Pancreas (tissue), 10 donors: ENCODE measurements at regions not wholly inside any gene's neighbourhood (a gene's known extent, or its start where the extent isn't known, plus 50 kb on each side); places are given as distances from the start of the nearest gene placed in this dataset.

Experiments used
- ATAC-seq, 4 donors: fragments of 200-7000 bp; cut with Tn5 transposase; one replicate each; pipeline versions ENCODE4 v1.8.0 to v1.9.1; 2020; ENCODE audit warnings: mild to moderate bottlenecking in 4 of 4, moderate library complexity in 4 of 4
- DNase-seq, 6 donors: peaks; one replicate each; pipeline ENCODE4 v3.0.0-alpha.2; 2020
- FAIRE-seq: peaks from 2 replicates; lab custom pipeline; 2012; peaks lifted over from hg19 to GRCh38; lab: Jason Lieb, UNC
- H3K27ac ChIP-seq, 4 donors: fragments of 200-600 bp; sonication (generic); 1 replicate in 3 of 4; 2 replicates in 1 of 4; pipeline versions ENCODE4 v1.5.0 to v1.8.0; 2020
- H3K27me3 ChIP-seq, 4 donors: fragments of 200-600 bp; one replicate each; pipeline ENCODE4 v1.8.0; 2021
- H3K36me3 ChIP-seq, 3 donors: fragments of 200-600 bp; sonication (generic) in 1 of 3; one replicate each; pipeline versions ENCODE4 v1.5.0 to v1.8.0; 2020 to 2021
- H3K4me1 ChIP-seq, 3 donors: fragments of 200-600 bp; one replicate each; pipeline ENCODE4 v1.8.0; 2021
- H3K4me3 ChIP-seq, 4 donors: fragments of 200-600 bp; sonication (generic) in 2 of 4; one replicate each; pipeline versions ENCODE4 v1.5.0 to v1.8.0; 2020 to 2021
- H3K9me3 ChIP-seq, 4 donors: fragments of 200-600 bp; one replicate each; pipeline ENCODE4 v1.8.0; 2021
- WGBS, 2 donors: extraction: QIAGEN DNeasy Blood & Tissue Kit; methylation state at CpG; one replicate each; pipeline ENCODE4 v1.1.7; 2013; 5-methylcytosine and 5-hydroxymethylcytosine counted together
- intact Hi-C, 3 donors: fragments of 100-400 bp; cut with DNase I; formaldehyde crosslinking; loops; one replicate each; pipeline versions ENCODE4 v1.11.1 to v1.14.2; 2022
- TF ChIP-seq, protein P1 (sequence below), 4 donors: fragments of 200-600 bp; sonication (generic) in 3 of 4; IDR thresholded peaks; one replicate each; pipeline versions ENCODE4 v1.5.0 to v1.8.0; 2021; ENCODE audit warnings: antibody characterized with exemption in 4 of 4
- donor health status: healthy with polysubstance abuse.
- donor health status: DM: no; HTN: no; CAD: no; lungs with moderate emphysema.
- donor health status: DM: no; HTN: no; CAD: no.
- donor health status: control.
- donor health status: control.
- donor health status: Bipolar disorder and iron deficiency.
- donor health status: DM: yes; HTN: yes; CAD: no.
- donor health status: DM: no; HTN: no; CAD: no.
- donor health status: DM: no; HTN: no; CAD: no.
- donor health status: DM: yes; HTN: yes; CAD: no.

DNA sequence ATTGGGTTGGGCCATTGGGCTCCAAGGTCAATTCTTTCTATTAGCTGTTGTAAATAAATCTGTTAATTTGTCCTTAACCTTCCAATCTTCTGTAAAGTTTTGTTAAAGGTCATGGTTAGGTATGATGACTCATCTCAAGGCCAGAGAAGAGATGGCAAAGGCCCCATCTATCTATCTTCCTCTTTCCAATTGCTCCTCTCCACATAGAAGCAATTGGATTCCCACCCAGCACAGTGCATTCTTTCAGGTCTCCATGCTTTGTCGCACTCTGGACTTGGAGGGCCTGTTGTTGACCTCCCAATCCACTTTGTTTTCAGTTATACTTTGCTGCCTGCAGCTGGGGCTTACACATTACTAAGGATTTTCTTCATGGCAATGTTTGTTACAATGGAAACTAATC is 118.5 kb downstream of the MFAP3L start:
- Histone ChIP-seq H3K27ac (no peak overlapping the region), H3K4me3 (no peak overlapping the region), H3K4me1 (no peaks in the 10 kb centered on the region), H3K36me3 (no peaks in the 10 kb centered on the region), H3K27me3 (no peaks in the 10 kb centered on the region), H3K9me3 (no peaks in the 10 kb centered on the region)
- ATAC-seq = no peak
- WGBS, 2 donors = 94 to 100% methylated on average over 1 of the region's 1 CpG
- TF ChIP-seq, protein P1, sequence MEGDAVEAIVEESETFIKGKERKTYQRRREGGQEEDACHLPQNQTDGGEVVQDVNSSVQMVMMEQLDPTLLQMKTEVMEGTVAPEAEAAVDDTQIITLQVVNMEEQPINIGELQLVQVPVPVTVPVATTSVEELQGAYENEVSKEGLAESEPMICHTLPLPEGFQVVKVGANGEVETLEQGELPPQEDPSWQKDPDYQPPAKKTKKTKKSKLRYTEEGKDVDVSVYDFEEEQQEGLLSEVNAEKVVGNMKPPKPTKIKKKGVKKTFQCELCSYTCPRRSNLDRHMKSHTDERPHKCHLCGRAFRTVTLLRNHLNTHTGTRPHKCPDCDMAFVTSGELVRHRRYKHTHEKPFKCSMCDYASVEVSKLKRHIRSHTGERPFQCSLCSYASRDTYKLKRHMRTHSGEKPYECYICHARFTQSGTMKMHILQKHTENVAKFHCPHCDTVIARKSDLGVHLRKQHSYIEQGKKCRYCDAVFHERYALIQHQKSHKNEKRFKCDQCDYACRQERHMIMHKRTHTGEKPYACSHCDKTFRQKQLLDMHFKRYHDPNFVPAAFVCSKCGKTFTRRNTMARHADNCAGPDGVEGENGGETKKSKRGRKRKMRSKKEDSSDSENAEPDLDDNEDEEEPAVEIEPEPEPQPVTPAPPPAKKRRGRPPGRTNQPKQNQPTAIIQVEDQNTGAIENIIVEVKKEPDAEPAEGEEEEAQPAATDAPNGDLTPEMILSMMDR (IDR thresholded peaks at IDR 0.05) = no peak
- no peak for DNase-seq
- intact Hi-C loops = no loop called here
- FAIRE-seq = no peak

DNA sequence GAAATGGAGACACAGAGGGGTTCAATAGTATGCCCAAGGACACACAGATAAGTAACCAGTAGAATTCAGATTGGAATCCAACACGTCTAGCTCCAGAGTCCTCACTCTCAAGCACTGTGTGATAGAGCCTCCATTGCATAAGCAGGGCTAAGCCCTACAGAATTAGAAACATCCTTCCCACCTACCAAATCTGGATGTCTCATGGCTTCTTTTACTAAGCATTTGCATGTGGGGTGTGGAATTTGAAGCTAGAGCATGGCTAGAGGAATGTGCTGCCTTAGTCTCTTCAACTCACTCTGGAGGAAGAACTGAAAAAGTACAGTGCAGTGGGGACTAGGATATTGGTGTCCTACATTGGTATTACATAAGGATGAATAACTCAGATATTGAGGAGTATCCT is 119.4 kb downstream of the MFAP3L start:
- TF ChIP-seq, protein P1 (IDR thresholded peaks at IDR 0.05) = no peak
- FAIRE-seq = no peak
- DNase-seq = no peak

DNA sequence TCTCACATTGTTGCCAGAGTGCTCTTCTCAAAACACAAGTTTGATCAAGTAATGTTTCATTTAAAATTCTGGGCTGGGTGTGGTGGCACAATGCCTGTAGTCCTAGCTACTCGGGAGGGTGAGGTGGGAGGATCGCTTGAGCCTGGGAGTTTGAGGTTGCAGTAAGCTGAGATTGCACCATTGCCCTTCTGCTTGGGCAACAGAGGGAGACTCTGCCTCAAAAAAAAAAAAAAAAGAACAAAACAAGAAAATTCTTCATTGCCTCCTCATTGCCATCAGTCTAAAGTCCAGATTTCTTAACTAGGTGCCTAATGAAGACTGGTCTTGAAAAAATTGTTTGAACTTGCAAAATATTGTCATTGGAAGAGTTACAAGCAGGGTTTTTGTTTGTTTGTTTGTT is 120.1 kb downstream of the MFAP3L start:
- Histone ChIP-seq H3K4me1 (no peaks in the 10 kb centered on the region), H3K27ac (no peak overlapping the region), H3K36me3 (no peaks in the 10 kb centered on the region), H3K27me3 (no peaks in the 10 kb centered on the region), H3K4me3 (no peak overlapping the region), H3K9me3 (no peaks in the 10 kb centered on the region)
- ATAC-seq = no peak
- 81 to 82% methylated on average over 2 of the region's 2 CpGs for WGBS, 2 donors
- no peak for FAIRE-seq
- intact Hi-C loops = no loop called here
- TF ChIP-seq, protein P1 (IDR thresholded peaks at IDR 0.05) = no peak
- DNase-seq = no peak

More for the DNA sequence above, 119.4 kb downstream of the MFAP3L start:
- H3K9me3 ChIP-seq = no peaks in the 10 kb centered on the region
- H3K4me1 ChIP-seq = no peaks in the 10 kb centered on the region
- WGBS, 2 donors = 35 to 43% methylated on average over 1 of the region's 1 CpG
- H3K27ac ChIP-seq = no peak overlapping the region
- intact Hi-C loops = no loop called here
- H3K27me3 ChIP-seq = no peaks in the 10 kb centered on the region
- H3K4me3 ChIP-seq = no peak overlapping the region
- no peak for ATAC-seq
- no peaks in the 10 kb centered on the region for H3K36me3 ChIP-seq

DNA sequence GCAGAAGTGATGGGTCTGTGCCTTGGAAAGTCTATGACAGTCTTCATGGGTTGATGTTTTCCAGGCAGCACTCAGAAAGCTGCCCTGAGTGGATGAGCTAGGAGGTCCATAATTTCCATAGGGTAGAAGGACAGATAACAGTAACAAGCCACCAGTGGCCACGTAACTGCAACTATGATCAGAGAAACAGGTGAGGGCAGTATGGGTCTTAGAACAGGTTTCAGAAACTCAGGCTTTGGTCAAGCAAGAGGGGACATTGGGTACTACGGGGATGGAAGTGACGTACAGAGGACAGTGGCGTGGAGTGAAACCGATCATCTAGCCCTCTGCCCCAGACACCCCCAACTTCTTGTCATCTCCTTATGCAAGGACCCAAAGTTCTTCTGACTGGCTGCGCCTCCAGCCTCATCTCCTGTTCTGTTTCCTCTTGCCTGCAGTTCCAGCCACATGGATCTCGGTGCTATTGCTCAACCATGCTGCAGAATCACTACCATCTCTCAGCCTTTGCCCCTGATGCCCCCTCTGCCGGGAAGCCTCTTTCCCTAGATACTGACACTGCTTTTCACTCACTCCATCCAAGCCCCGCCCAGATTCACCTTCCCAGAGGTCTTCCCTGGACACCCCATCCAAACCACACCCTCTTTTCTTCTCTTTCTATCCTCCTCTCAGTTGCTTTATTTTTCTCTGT is 123.4 kb downstream of the MFAP3L start:
- H3K4me3 ChIP-seq = no peak overlapping the region
- no peak for DNase-seq
- WGBS, 2 donors = 59 to 68% methylated on average over 9 of the region's 9 CpGs
- FAIRE-seq = no peak
- no peaks in the 10 kb centered on the region for H3K36me3 ChIP-seq
- no peak overlapping the region for H3K27ac ChIP-seq
- no peak for ATAC-seq
- TF ChIP-seq, protein P1 (IDR thresholded peaks at IDR 0.05) = no peak
- intact Hi-C loops = no loop called here
- no peaks in the 10 kb centered on the region for H3K4me1 ChIP-seq
- H3K9me3 ChIP-seq = no peaks in the 10 kb centered on the region
- no peaks in the 10 kb centered on the region for H3K27me3 ChIP-seq

DNA sequence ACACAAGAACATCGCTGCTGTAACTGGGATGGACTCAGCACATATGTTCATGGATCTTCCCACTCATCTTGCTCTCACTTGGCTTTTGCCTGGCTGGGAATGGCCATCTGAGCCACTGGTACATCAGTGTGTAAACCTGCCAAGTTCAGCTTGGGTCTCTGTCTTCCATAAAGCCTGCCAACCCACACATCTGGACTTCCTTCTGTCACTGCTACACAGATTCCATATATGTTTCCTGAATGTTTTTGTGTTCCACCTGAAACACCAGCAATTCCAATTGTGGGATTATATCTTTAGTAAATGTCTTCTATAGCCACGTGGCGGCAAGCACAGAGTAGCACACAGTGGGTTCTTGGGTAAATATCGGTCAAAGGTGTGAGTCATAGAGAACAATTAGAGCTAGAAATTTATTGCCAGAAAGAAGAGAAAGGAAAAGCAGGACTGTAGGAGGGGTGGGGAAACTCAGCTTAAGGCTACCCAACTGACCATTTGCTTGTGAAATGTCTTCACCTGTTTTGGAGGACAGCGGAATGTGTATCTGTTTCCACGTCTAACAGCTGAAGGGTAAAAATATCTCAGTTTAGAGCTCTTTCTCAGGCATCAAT is 125.9 kb downstream of the MFAP3L start:
- Histone ChIP-seq H3K4me1 (no peaks in the 10 kb centered on the region), H3K9me3 (no peaks in the 10 kb centered on the region), H3K27me3 (no peaks in the 10 kb centered on the region), H3K27ac (no peak overlapping the region), H3K36me3 (no peaks in the 10 kb centered on the region), H3K4me3 (no peak overlapping the region)
- no peak for DNase-seq
- intact Hi-C loops = no loop called here
- no peak for ATAC-seq
- no peak for FAIRE-seq
- 77 to 84% methylated on average over 6 of the region's 6 CpGs for WGBS, 2 donors
- TF ChIP-seq, protein P1 (IDR thresholded peaks at IDR 0.05) = no peak
